ENCODE measurements at regions not wholly inside any gene's neighbourhood (a gene's known extent, or its start where the extent isn't known, plus 50 kb on each side); places are given as distances from the start of the nearest gene placed in this dataset.

- CTCF ChIA-PET: no interaction called here
- H3K27ac ChIP-seq (ENCODE audit: low read length): no peak overlapping the region
- in situ Hi-C loops (cut with HindIII; ENCODE audit: low pct_unique_long_range_greater_than_20kb, low sequenced_read_pairs): no loop called here
Measured at GRCh38 chr5:103452089-103452488, 110.5 kb downstream of the NUDT12 start.

GRCh38 chr5:103451261-103451660, 111.3 kb downstream of the NUDT12 start:
- POLR2A ChIA-PET: no interaction called here
- no TSS peak for BruUV-seq (replicated peaks)
- Histone ChIP-seq H3K36me3 (ENCODE audit: control insufficient read depth, insufficient read depth, low read length) (no peaks in the 10 kb centered on the region), H3K27ac (ENCODE audit: low read length) (no peak overlapping the region), H3K4me1 (ENCODE audit: control insufficient read depth, insufficient read depth, low read length) (no peaks in the 10 kb centered on the region), H3K4me3 (ENCODE audit: low read depth in 2 of 2, low read length in 2 of 2) (no peak overlapping the region), H3K9me3 (ENCODE audit: control insufficient read depth, insufficient read depth, low read depth, low read length) (no peaks in the 10 kb centered on the region), H3K27me3 (ENCODE audit: control insufficient read depth, insufficient read depth, low read length) (no peaks in the 10 kb centered on the region)
- in situ Hi-C loops (cut with HindIII; ENCODE audit: low pct_unique_long_range_greater_than_20kb, low sequenced_read_pairs): no loop called here
- TF ChIP-seq SIN3A (IDR thresholded peaks at IDR 0.05; ENCODE audit: borderline replicate concordance, insufficient read depth, low read depth, low read length): no peak
- TF ChIP-seq, protein P1, sequence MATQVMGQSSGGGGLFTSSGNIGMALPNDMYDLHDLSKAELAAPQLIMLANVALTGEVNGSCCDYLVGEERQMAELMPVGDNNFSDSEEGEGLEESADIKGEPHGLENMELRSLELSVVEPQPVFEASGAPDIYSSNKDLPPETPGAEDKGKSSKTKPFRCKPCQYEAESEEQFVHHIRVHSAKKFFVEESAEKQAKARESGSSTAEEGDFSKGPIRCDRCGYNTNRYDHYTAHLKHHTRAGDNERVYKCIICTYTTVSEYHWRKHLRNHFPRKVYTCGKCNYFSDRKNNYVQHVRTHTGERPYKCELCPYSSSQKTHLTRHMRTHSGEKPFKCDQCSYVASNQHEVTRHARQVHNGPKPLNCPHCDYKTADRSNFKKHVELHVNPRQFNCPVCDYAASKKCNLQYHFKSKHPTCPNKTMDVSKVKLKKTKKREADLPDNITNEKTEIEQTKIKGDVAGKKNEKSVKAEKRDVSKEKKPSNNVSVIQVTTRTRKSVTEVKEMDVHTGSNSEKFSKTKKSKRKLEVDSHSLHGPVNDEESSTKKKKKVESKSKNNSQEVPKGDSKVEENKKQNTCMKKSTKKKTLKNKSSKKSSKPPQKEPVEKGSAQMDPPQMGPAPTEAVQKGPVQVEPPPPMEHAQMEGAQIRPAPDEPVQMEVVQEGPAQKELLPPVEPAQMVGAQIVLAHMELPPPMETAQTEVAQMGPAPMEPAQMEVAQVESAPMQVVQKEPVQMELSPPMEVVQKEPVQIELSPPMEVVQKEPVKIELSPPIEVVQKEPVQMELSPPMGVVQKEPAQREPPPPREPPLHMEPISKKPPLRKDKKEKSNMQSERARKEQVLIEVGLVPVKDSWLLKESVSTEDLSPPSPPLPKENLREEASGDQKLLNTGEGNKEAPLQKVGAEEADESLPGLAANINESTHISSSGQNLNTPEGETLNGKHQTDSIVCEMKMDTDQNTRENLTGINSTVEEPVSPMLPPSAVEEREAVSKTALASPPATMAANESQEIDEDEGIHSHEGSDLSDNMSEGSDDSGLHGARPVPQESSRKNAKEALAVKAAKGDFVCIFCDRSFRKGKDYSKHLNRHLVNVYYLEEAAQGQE (IDR thresholded peaks at IDR 0.05; ENCODE audit: insufficient read depth in 1 of 2, low read depth in 2 of 2, low read length in 1 of 2): no peak
- no peak for TF ChIP-seq POLR2AphosphoS5 (IDR thresholded peaks at IDR 0.05; ENCODE audit: low read depth, low read length)
- TF ChIP-seq TCF7L2 (IDR thresholded peaks at IDR 0.05; ENCODE audit: low read depth, low read length): no peak
- no peak for DNase-seq (ENCODE audit: low read depth, low spot score)
- CTCF ChIA-PET: no interaction called here
- ATAC-seq: no peak
- intact Hi-C loops (cut with micrococcal nuclease; ENCODE audit: unreplicated experiment): no loop called here

More at GRCh38 chr5:103452089-103452488, 110.5 kb downstream of the NUDT12 start:
- H3K9me3 ChIP-seq (ENCODE audit: control insufficient read depth, insufficient read depth, low read depth, low read length): no peaks in the 10 kb centered on the region
- POLR2A ChIA-PET: no interaction called here
- intact Hi-C loops (cut with micrococcal nuclease; ENCODE audit: unreplicated experiment): no loop called here
- no peaks in the 10 kb centered on the region for H3K4me1 ChIP-seq (ENCODE audit: control insufficient read depth, insufficient read depth, low read length)
- H3K4me3 ChIP-seq (ENCODE audit: low read depth in 2 of 2, low read length in 2 of 2): no peak overlapping the region
- H3K27me3 ChIP-seq (ENCODE audit: control insufficient read depth, insufficient read depth, low read length): no peaks in the 10 kb centered on the region
- H3K36me3 ChIP-seq (ENCODE audit: control insufficient read depth, insufficient read depth, low read length): no peaks in the 10 kb centered on the region
- TF ChIP-seq, protein P2, sequence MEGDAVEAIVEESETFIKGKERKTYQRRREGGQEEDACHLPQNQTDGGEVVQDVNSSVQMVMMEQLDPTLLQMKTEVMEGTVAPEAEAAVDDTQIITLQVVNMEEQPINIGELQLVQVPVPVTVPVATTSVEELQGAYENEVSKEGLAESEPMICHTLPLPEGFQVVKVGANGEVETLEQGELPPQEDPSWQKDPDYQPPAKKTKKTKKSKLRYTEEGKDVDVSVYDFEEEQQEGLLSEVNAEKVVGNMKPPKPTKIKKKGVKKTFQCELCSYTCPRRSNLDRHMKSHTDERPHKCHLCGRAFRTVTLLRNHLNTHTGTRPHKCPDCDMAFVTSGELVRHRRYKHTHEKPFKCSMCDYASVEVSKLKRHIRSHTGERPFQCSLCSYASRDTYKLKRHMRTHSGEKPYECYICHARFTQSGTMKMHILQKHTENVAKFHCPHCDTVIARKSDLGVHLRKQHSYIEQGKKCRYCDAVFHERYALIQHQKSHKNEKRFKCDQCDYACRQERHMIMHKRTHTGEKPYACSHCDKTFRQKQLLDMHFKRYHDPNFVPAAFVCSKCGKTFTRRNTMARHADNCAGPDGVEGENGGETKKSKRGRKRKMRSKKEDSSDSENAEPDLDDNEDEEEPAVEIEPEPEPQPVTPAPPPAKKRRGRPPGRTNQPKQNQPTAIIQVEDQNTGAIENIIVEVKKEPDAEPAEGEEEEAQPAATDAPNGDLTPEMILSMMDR (IDR thresholded peaks at IDR 0.05): no peak
- TF ChIP-seq POLR2AphosphoS5 (IDR thresholded peaks at IDR 0.05; ENCODE audit: low read depth, low read length) (no peak), SIN3A (IDR thresholded peaks at IDR 0.05; ENCODE audit: borderline replicate concordance, insufficient read depth, low read depth, low read length) (no peak), TCF7L2 (IDR thresholded peaks at IDR 0.05; ENCODE audit: low read depth, low read length) (no peak)
- TF ChIP-seq, protein P1 (IDR thresholded peaks at IDR 0.05; ENCODE audit: insufficient read depth in 1 of 2, low read depth in 2 of 2, low read length in 1 of 2): no peak
- DNase-seq (ENCODE audit: low read depth, low spot score): no peak
- no peak for ATAC-seq
- no TSS peak for BruUV-seq (replicated peaks)

All from Panc1 (cell line).